Hepatocyte (in vitro differentiated cells): ENCODE measurements at regions not wholly inside any gene's neighbourhood (a gene's known extent, or its start where the extent isn't known, plus 50 kb on each side); places are given as distances from the start of the nearest gene placed in this dataset.
"Not testable (repeated sequence)": the region's sequence is repeated elsewhere in the genome, so short reads cannot be mapped to it uniquely, and the experiment has no call there.

Experiments used
- DNase-seq: peaks from one replicate; pipeline ENCODE4 v3.0.0-alpha.2; 2016; ENCODE audit warnings: low spot score
- H2AFZ ChIP-seq: fragments of 200-600 bp; sonication (generic); 2 replicates; pipeline ENCODE4 v1.6.0; 2016; ENCODE audit warnings: antibody characterized with exemption, mild to moderate bottlenecking
- H3K27ac ChIP-seq: fragments of 200-600 bp; sonication (generic); 2 replicates; pipeline ENCODE4 v1.5.1; 2016; ENCODE audit warnings: mild to moderate bottlenecking
- H3K27me3 ChIP-seq: fragments of 200-600 bp; sonication (generic); 2 replicates; pipeline ENCODE4 v1.6.1; 2016
- H3K36me3 ChIP-seq: fragments of 200-600 bp; sonication (generic); replicated peaks from 2 replicates; pipeline ENCODE4 v1.5.1; 2016; ENCODE audit warnings: low read depth; ENCODE audit not compliant: insufficient read depth
- H3K4me1 ChIP-seq: fragments of 200-600 bp; sonication (generic); 2 replicates; pipeline ENCODE4 v1.5.1; 2016; ENCODE audit warnings: mild to moderate bottlenecking, moderate library complexity; ENCODE audit not compliant: insufficient read depth
- H3K4me2 ChIP-seq: fragments of 200-600 bp; sonication (generic); 2 replicates; pipeline ENCODE4 v1.6.0; 2016
- H3K4me3 ChIP-seq: fragments of 200-600 bp; sonication (generic); 2 replicates; pipeline ENCODE4 v1.5.1; 2016; ENCODE audit warnings: mild to moderate bottlenecking
- H3K79me2 ChIP-seq: fragments of 200-600 bp; sonication (generic); 2 replicates; pipeline ENCODE4 v1.6.0; 2017; ENCODE audit warnings: mild to moderate bottlenecking
- H3K9me2 ChIP-seq: fragments of 200-600 bp; sonication (generic); replicated peaks from 2 replicates; pipeline ENCODE4 v1.6.0; 2017; ENCODE audit warnings: mild to moderate bottlenecking; ENCODE audit not compliant: insufficient read depth
- H3K9me3 ChIP-seq: fragments of 200-600 bp; sonication (generic); 2 replicates; pipeline ENCODE4 v1.5.1; 2016; ENCODE audit warnings: low read depth, mild to moderate bottlenecking
- H4K20me1 ChIP-seq: fragments of 200-600 bp; sonication (generic); 2 replicates; pipeline ENCODE4 v1.6.0; 2016; ENCODE audit warnings: mild to moderate bottlenecking; ENCODE audit not compliant: insufficient read depth, poor library complexity, severe bottlenecking
- EZH2 ChIP-seq: fragments of 200-600 bp; sonication (generic); IDR thresholded peaks from 2 replicates; pipeline ENCODE4 v1.6.1; 2016; ENCODE audit warnings: antibody characterized with exemption, mild to moderate bottlenecking, borderline replicate concordance
- EZH2phosphoT487 ChIP-seq: fragments of 200-600 bp; sonication (generic); IDR thresholded peaks from one replicate; pipeline ENCODE4 v1.6.1; 2018; ENCODE audit warnings: antibody characterized with exemption, mild to moderate bottlenecking, low read depth, moderate library complexity; ENCODE audit not compliant: unreplicated experiment, severe bottlenecking
- WGBS: methylation state at CpG from one replicate; pipeline ENCODE4 v1.1.6; 2016; ENCODE audit warnings: low lambda C conversion rate; ENCODE audit errors: missing lambda C conversion rate; 5-methylcytosine and 5-hydroxymethylcytosine counted together
- TF ChIP-seq, protein P1 (sequence below): fragments of 200-600 bp; sonication (generic); IDR thresholded peaks from 2 replicates; pipeline ENCODE4 v1.5.1; 2016; ENCODE audit warnings: antibody characterized with exemption, mild to moderate bottlenecking; ENCODE audit not compliant: poor library complexity

DNA sequence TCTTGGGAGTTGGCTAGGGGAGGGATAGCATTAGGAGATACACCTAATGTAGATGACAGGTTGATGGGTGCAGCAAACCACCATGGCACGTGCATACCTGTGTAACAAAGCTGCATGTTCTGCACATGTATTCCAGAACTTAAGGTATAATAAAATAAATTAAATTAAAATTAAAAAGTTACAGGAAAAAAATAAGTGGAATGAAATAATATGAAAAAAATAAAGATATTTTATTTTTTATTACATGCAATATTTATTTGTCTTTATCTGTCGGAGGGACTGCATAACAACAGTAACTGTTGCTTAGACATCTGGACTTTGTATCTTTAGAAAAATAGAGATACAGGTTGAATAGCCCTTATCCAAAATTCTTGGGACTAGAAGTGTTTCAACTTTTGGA is 597.4 kb upstream of the CCDC179 start:
- no peaks in the 10 kb centered on the region for H3K9me3 ChIP-seq
- H2AFZ ChIP-seq, result no peak overlapping the region
- H3K9me2 ChIP-seq, result no peaks in the 10 kb centered on the region
- no peak overlapping the region for H3K4me2 ChIP-seq
- no peaks in the 10 kb centered on the region for H3K36me3 ChIP-seq
- H3K27me3 ChIP-seq, result no peaks in the 10 kb centered on the region
- no peak for DNase-seq
- H4K20me1 ChIP-seq, result no peaks in the 10 kb centered on the region
- H3K4me3 ChIP-seq, result no peak overlapping the region
- no peaks in the 10 kb centered on the region for H3K79me2 ChIP-seq
- WGBS, result 91% methylated on average over 2 of the region's 2 CpGs
- TF ChIP-seq EZH2 (no peak), EZH2phosphoT487 (no peak)
- TF ChIP-seq, protein P1, sequence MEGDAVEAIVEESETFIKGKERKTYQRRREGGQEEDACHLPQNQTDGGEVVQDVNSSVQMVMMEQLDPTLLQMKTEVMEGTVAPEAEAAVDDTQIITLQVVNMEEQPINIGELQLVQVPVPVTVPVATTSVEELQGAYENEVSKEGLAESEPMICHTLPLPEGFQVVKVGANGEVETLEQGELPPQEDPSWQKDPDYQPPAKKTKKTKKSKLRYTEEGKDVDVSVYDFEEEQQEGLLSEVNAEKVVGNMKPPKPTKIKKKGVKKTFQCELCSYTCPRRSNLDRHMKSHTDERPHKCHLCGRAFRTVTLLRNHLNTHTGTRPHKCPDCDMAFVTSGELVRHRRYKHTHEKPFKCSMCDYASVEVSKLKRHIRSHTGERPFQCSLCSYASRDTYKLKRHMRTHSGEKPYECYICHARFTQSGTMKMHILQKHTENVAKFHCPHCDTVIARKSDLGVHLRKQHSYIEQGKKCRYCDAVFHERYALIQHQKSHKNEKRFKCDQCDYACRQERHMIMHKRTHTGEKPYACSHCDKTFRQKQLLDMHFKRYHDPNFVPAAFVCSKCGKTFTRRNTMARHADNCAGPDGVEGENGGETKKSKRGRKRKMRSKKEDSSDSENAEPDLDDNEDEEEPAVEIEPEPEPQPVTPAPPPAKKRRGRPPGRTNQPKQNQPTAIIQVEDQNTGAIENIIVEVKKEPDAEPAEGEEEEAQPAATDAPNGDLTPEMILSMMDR, result no peak
- no peaks in the 10 kb centered on the region for H3K4me1 ChIP-seq
- no peak overlapping the region for H3K27ac ChIP-seq

DNA sequence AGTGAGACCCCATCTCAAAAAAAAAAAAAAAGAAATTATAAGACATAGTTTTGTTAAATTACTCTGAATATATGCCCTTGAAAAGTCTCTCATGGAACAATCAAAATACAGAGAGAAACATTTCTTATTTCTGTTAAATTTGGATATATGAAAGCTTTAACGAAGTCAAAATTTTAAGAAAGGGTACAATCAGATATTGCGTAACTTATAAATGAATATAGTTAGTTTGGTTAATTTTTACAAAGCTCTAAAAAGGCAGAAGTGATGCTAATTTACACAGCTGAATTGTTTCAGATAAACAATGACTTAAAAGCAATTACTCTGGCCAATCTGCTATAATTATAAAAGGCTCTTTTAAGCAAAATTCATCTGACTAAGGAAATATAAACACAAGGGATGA is 611.6 kb upstream of the CCDC179 start:
- 97% methylated on average over 2 of the region's 2 CpGs for WGBS
- Histone ChIP-seq H3K27me3 (no peaks in the 10 kb centered on the region), H3K9me3 (no peaks in the 10 kb centered on the region), H2AFZ (no peak overlapping the region), H3K4me3 (no peak overlapping the region), H4K20me1 (no peaks in the 10 kb centered on the region), H3K9me2 (no peaks in the 10 kb centered on the region), H3K36me3 (no peaks in the 10 kb centered on the region), H3K79me2 (no peaks in the 10 kb centered on the region), H3K4me2 (no peak overlapping the region), H3K4me1 (no peaks in the 10 kb centered on the region), H3K27ac (no peak overlapping the region)
- TF ChIP-seq, protein P1, result no peak
- TF ChIP-seq EZH2 (no peak), EZH2phosphoT487 (no peak)
- DNase-seq, result no peak

DNA sequence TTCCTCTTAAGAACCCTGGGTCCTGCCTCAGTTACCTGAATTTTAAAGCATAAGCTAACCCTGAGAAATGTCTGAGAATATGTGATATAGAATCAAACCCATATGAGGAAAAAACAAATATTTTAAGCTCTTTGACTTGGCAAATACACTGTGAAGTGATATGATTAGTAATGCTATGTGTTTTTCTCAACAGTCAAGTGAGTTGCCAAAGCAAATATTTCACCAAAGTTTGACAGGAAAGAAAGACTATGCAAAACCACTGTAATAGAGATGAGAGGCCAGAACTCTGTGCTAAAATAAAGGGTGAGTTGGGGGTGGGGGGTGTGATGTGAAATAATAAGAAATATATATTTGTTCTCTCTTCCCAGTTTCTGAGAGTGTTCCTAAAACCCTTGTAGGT is 613.5 kb upstream of the CCDC179 start:
- H3K36me3 ChIP-seq, result no peaks in the 10 kb centered on the region
- H3K4me3 ChIP-seq, result no peak overlapping the region
- no peak overlapping the region for H2AFZ ChIP-seq
- no peak for DNase-seq
- H3K79me2 ChIP-seq, result no peaks in the 10 kb centered on the region
- TF ChIP-seq, protein P1, result no peak
- no peak for TF ChIP-seq EZH2
- TF ChIP-seq EZH2phosphoT487, result no peak
- H3K9me3 ChIP-seq, result no peaks in the 10 kb centered on the region
- no peaks in the 10 kb centered on the region for H3K27me3 ChIP-seq
- H3K4me2 ChIP-seq, result no peak overlapping the region
- H3K9me2 ChIP-seq, result no peaks in the 10 kb centered on the region
- H3K4me1 ChIP-seq, result no peaks in the 10 kb centered on the region
- H4K20me1 ChIP-seq, result no peaks in the 10 kb centered on the region
- H3K27ac ChIP-seq, result no peak overlapping the region

DNA sequence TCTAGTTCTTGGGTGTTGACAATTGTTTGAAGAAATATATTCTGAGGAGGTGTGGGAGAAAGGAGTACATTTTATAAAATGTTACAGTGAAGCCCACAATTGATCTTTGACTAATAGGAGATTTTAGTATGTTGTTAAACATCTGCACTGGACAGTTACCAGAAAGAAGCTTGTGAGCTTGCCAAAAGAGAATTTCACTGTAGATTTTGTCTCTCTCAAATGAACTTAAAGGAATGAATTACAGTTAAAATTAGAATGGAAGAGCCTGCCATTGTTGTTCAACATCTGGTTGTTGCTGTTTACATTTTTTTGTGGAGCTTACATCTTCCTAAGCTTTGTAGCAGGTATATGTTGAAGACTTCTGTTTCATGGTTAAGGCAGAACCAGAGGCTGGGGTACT is 620.5 kb upstream of the CCDC179 start:
- Histone ChIP-seq H2AFZ (no peak overlapping the region), H3K79me2 (no peaks in the 10 kb centered on the region), H3K9me3 (no peaks in the 10 kb centered on the region), H3K4me3 (no peak overlapping the region), H3K4me1 (no peaks in the 10 kb centered on the region), H3K27ac (no peak overlapping the region), H3K9me2 (no peaks in the 10 kb centered on the region), H3K27me3 (no peaks in the 10 kb centered on the region), H3K4me2 (no peak overlapping the region), H4K20me1 (no peaks in the 10 kb centered on the region), H3K36me3 (no peaks in the 10 kb centered on the region)
- TF ChIP-seq EZH2phosphoT487, result no peak
- TF ChIP-seq EZH2, result no peak
- TF ChIP-seq, protein P1, result no peak
- no peak for DNase-seq

DNA sequence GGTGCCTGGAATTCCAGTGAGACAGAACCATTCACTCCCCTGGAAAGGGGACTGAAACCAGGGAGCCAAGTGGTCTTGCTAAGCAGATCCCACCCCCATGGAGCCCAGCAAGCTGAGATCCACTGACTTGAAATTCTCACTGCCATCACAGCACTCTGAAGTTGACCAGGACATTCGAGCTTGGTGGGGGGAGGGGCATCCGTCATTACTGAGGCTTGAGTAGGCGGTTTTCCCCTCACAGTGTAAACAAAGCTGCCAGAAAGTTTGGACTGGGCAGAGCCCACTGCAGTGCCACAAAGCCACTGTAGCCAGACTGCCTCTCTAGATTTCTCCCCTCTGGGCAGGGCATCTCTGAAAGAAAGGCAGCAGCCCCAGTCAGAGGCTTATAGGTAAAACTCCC is 623.9 kb upstream of the CCDC179 start:
- not testable (repeated sequence) for H3K4me3 ChIP-seq, H3K36me3 ChIP-seq, H3K9me2 ChIP-seq, H3K4me2 ChIP-seq, H3K27ac ChIP-seq, DNase-seq, H3K79me2 ChIP-seq, H2AFZ ChIP-seq, H3K9me3 ChIP-seq, H3K27me3 ChIP-seq, H4K20me1 ChIP-seq, H3K4me1 ChIP-seq
- 35% methylated on average over 3 of the region's 3 CpGs for WGBS

DNA sequence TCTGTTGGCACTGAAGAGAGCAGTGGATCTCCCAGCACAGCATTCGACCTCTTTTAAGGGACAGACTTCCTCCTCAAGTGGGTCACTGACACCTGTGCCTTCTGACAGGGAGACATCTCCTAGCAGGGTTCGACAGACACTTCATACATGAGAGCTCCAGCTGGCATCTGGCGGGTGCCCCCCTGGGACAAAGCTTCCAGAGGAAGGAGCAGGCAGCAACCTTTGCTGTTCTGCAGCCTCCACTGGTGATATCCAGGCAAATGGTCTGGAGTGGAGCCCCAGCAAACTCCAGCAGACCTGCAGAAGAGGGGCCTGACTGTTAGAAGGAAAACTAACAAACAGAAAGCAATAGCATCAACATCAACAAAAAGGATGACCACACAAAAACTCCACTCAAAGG is 624.3 kb upstream of the CCDC179 start:
- H3K79me2 ChIP-seq, H3K4me1 ChIP-seq: not testable (repeated sequence)
- 90% methylated on average over 3 of the region's 3 CpGs for WGBS

More for the DNA sequence above, 624.3 kb upstream of the CCDC179 start:
- H3K4me2 ChIP-seq, DNase-seq, H3K27me3 ChIP-seq, H2AFZ ChIP-seq, H3K4me3 ChIP-seq, H3K36me3 ChIP-seq, H3K9me3 ChIP-seq, H4K20me1 ChIP-seq, H3K9me2 ChIP-seq, H3K27ac ChIP-seq: not testable (repeated sequence)
